ENCODE measurements at regions not wholly inside any gene's neighbourhood (a gene's known extent, or its start where the extent isn't known, plus 50 kb on each side); places are given as distances from the start of the nearest gene placed in this dataset.

DNA sequence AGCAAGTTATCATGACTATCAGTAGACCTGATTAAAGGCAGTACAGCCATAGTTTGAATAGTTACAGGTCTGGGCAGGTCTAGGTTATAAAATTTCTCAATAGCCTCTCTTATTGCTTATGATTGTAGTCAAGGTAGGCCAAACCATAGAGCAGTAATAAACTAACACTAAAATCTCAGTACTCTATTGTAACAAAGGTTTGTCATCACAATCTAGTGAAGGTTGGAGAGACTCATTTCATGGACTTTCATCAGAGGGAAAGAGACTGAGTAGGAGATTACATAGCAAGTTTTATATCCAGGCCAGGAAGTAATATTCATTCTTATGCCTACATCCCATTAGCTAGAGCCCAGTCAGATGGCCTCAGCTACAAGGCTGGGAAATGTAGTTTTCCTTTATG is 141.0 kb downstream of the ASB9 start:
- no peaks in the 10 kb centered on the region for H3K27me3 ChIP-seq (ENCODE audit: control insufficient read depth, low read length)
- no peak overlapping the region for H3K27ac ChIP-seq (ENCODE audit: low read depth, low read length)
- no peaks in the 10 kb centered on the region for H3K4me1 ChIP-seq (ENCODE audit: control insufficient read depth, low read length)
- no peak for TF ChIP-seq EZH2phosphoT487 (IDR thresholded peaks at IDR 0.05; ENCODE audit: borderline replicate concordance, low read length)
- TF ChIP-seq, protein P1, sequence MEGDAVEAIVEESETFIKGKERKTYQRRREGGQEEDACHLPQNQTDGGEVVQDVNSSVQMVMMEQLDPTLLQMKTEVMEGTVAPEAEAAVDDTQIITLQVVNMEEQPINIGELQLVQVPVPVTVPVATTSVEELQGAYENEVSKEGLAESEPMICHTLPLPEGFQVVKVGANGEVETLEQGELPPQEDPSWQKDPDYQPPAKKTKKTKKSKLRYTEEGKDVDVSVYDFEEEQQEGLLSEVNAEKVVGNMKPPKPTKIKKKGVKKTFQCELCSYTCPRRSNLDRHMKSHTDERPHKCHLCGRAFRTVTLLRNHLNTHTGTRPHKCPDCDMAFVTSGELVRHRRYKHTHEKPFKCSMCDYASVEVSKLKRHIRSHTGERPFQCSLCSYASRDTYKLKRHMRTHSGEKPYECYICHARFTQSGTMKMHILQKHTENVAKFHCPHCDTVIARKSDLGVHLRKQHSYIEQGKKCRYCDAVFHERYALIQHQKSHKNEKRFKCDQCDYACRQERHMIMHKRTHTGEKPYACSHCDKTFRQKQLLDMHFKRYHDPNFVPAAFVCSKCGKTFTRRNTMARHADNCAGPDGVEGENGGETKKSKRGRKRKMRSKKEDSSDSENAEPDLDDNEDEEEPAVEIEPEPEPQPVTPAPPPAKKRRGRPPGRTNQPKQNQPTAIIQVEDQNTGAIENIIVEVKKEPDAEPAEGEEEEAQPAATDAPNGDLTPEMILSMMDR (IDR thresholded peaks at IDR 0.05; ENCODE audit: low read depth, low read length, poor library complexity, severe bottlenecking): no peak
- H3K9me2 ChIP-seq (replicated peaks; ENCODE audit: control insufficient read depth, low read length): no peaks in the 10 kb centered on the region
- no peak overlapping the region for H3K4me2 ChIP-seq (ENCODE audit: low read length)
- no peaks in the 10 kb centered on the region for H3K9me3 ChIP-seq (ENCODE audit: control insufficient read depth, insufficient read depth, low read length)
- no peak overlapping the region for H3K4me3 ChIP-seq (ENCODE audit: low read length)
- no peaks in the 10 kb centered on the region for H3K79me2 ChIP-seq (ENCODE audit: control insufficient read depth, low read length)
- H3F3A ChIP-seq (ENCODE audit: control insufficient read depth, insufficient read depth): no peaks in the 10 kb centered on the region
- H3K36me3 ChIP-seq (ENCODE audit: control insufficient read depth, low read length): no peaks in the 10 kb centered on the region
- H4K20me1 ChIP-seq (ENCODE audit: control insufficient read depth, insufficient read depth, low read depth, low read length): no peaks in the 10 kb centered on the region

DNA sequence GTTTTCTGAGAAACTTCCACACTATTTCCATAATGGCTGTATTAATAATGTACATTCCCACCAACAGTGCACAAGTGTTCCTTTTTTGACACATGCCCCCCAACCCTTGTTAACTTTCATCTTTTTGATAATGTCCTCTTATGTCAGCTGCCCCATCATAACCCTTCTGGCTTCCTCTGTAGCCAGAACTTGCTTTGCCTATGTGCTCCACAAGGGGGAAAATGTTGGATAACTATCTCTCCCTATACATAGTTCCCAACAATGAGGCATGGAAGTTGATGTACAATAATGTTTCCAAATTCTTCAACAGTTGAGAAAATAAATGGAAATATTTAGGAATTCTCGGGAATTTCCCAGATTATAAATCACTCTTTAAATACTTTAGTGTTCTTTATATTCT is 142.9 kb downstream of the ASB9 start:
- Histone ChIP-seq H3K4me3 (ENCODE audit: low read length) (no peak overlapping the region), H3K27ac (ENCODE audit: low read depth, low read length) (no peak overlapping the region), H3K36me3 (ENCODE audit: control insufficient read depth, low read length) (no peaks in the 10 kb centered on the region), H4K20me1 (ENCODE audit: control insufficient read depth, insufficient read depth, low read depth, low read length) (no peaks in the 10 kb centered on the region), H3K27me3 (ENCODE audit: control insufficient read depth, low read length) (no peaks in the 10 kb centered on the region), H3K4me2 (ENCODE audit: low read length) (no peak overlapping the region), H3K4me1 (ENCODE audit: control insufficient read depth, low read length) (no peaks in the 10 kb centered on the region), H3K9me2 (replicated peaks; ENCODE audit: control insufficient read depth, low read length) (no peaks in the 10 kb centered on the region), H3F3A (ENCODE audit: control insufficient read depth, insufficient read depth) (no peaks in the 10 kb centered on the region), H3K79me2 (ENCODE audit: control insufficient read depth, low read length) (no peaks in the 10 kb centered on the region), H3K9me3 (ENCODE audit: control insufficient read depth, insufficient read depth, low read length) (no peaks in the 10 kb centered on the region)
- TF ChIP-seq, protein P1 (IDR thresholded peaks at IDR 0.05; ENCODE audit: low read depth, low read length, poor library complexity, severe bottlenecking): no peak
- TF ChIP-seq EZH2phosphoT487 (IDR thresholded peaks at IDR 0.05; ENCODE audit: borderline replicate concordance, low read length): no peak

DNA sequence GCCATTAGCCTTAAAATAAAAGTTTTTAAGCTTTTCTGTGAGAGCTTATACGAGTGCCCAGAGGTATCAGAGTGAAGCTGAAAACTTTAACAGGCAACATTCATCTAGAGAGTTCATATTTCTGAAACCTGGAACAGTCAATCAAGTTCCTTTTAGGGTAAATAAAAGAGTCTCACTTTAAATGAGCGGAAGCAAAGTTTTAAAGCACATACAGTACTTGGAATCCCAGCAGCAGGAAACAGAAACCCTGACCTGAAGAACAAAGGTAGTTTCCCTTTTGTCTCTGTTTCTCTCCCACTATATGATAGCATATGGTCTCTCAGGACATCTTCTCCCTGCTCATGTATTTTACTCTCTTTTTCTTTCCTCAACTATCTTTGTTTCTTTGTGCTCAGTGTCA is 153.0 kb downstream of the ASB9 start:
- Histone ChIP-seq H3K4me2 (ENCODE audit: low read length) (no peak overlapping the region), H3F3A (ENCODE audit: control insufficient read depth, insufficient read depth) (no peaks in the 10 kb centered on the region), H3K9me2 (replicated peaks; ENCODE audit: control insufficient read depth, low read length) (no peaks in the 10 kb centered on the region), H3K4me3 (ENCODE audit: low read length) (no peak overlapping the region), H3K9me3 (ENCODE audit: control insufficient read depth, insufficient read depth, low read length) (no peaks in the 10 kb centered on the region), H3K27ac (ENCODE audit: low read depth, low read length) (no peak overlapping the region), H3K27me3 (ENCODE audit: control insufficient read depth, low read length) (no peaks in the 10 kb centered on the region), H4K20me1 (ENCODE audit: control insufficient read depth, insufficient read depth, low read depth, low read length) (no peaks in the 10 kb centered on the region), H3K36me3 (ENCODE audit: control insufficient read depth, low read length) (no peaks in the 10 kb centered on the region), H3K4me1 (ENCODE audit: control insufficient read depth, low read length) (no peaks in the 10 kb centered on the region), H3K79me2 (ENCODE audit: control insufficient read depth, low read length) (no peaks in the 10 kb centered on the region)
- TF ChIP-seq, protein P1 (IDR thresholded peaks at IDR 0.05; ENCODE audit: low read depth, low read length, poor library complexity, severe bottlenecking): no peak
- no peak for TF ChIP-seq EZH2phosphoT487 (IDR thresholded peaks at IDR 0.05; ENCODE audit: borderline replicate concordance, low read length)
